GM21737 (cell line): ENCODE measurements at regions not wholly inside any gene's neighbourhood (a gene's known extent, or its start where the extent isn't known, plus 50 kb on each side); places are given as distances from the start of the nearest gene placed in this dataset.

Source experiments
- ATAC-seq: cut with Tn5 transposase; IDR thresholded peaks from one replicate; pipeline ENCODE4 v1.9.1; 2021; ENCODE audit warnings: mild to moderate bottlenecking, moderate library complexity; ENCODE audit not compliant: unreplicated experiment

GRCh38 chr2:236404346-236404745 lies 140.1 kb upstream of the ASB18 start:
- no peak for ATAC-seq

- no peak for ATAC-seq
These were observed 141.2 kb upstream of the ASB18 start for GRCh38 chr2:236405357-236405756.

GRCh38 chr2:236408090-236408489 lies 143.9 kb upstream of the ASB18 start:
- ATAC-seq = no peak

GRCh38 chr2:236408786-236409185 lies 144.6 kb upstream of the ASB18 start:
- ATAC-seq = no peak

- no peak for ATAC-seq
These were observed 151.7 kb upstream of the ASB18 start for GRCh38 chr2:236415684-236416444.

- ATAC-seq = no peak
These were observed 152.5 kb upstream of the ACKR3 start for GRCh38 chr2:236417150-236417549.

GRCh38 chr2:236430584-236430983 lies 139.0 kb upstream of the ACKR3 start:
- ATAC-seq = no peak

GRCh38 chr2:236434593-236434992 lies 135.0 kb upstream of the ACKR3 start:
- ATAC-seq = no peak

- ATAC-seq = no peak
These were observed 129.3 kb upstream of the ACKR3 start for GRCh38 chr2:236440110-236440881.

GRCh38 chr2:236444187-236444586 lies 125.4 kb upstream of the ACKR3 start:
- no peak for ATAC-seq

GRCh38 chr2:236445678-236446077 lies 123.9 kb upstream of the ACKR3 start:
- no peak for ATAC-seq

GRCh38 chr2:236446521-236446920 lies 123.1 kb upstream of the ACKR3 start:
- ATAC-seq = no peak

GRCh38 chr2:236449167-236449761 lies 120.4 kb upstream of the ACKR3 start:
- no peak for ATAC-seq

GRCh38 chr2:236452238-236452637 lies 117.4 kb upstream of the ACKR3 start:
- no peak for ATAC-seq

GRCh38 chr2:236454076-236454475 lies 115.5 kb upstream of the ACKR3 start:
- ATAC-seq = no peak

GRCh38 chr2:236459393-236459792 lies 110.2 kb upstream of the ACKR3 start:
- ATAC-seq = no peak

GRCh38 chr2:236464140-236464539 lies 105.5 kb upstream of the ACKR3 start:
- no peak for ATAC-seq

- no peak for ATAC-seq
These were observed 96.7 kb upstream of the ACKR3 start for GRCh38 chr2:236472720-236473495.

GRCh38 chr2:236473691-236474090 lies 95.9 kb upstream of the ACKR3 start:
- ATAC-seq = no peak

GRCh38 chr2:236479814-236480213 lies 89.8 kb upstream of the ACKR3 start:
- no peak for ATAC-seq

GRCh38 chr2:236483102-236483501 lies 86.5 kb upstream of the ACKR3 start:
- ATAC-seq = no peak
